GM13976 (cell line): ENCODE measurements at regions not wholly inside any gene's neighbourhood (a gene's known extent, or its start where the extent isn't known, plus 50 kb on each side); places are given as distances from the start of the nearest gene placed in this dataset.

Experiments
- DNase-seq: peaks from one replicate; pipeline ENCODE4 v3.0.0; 2012; ENCODE audit warnings: low spot score
- CTCF ChIP-seq: IDR thresholded peaks from 2 replicates; pipeline ENCODE4 v1.5.1; 2012; ENCODE audit warnings: borderline replicate concordance, mild to moderate bottlenecking; ENCODE audit not compliant: insufficient read depth; ENCODE audit errors: extremely low read depth, missing control alignments, control extremely low read depth
- in situ Hi-C: fragments of 300-500 bp; cut with MboI; formaldehyde crosslinking; loops from one replicate; pipeline ENCODE4 v1.12.0; 2022; ENCODE audit warnings: low sequenced_read_pairs, mixed read lengths, inconsistent platforms; ENCODE audit not compliant: unreplicated experiment

GRCh38 chr14:89540830-89541470 is 123.9 kb upstream of the FOXN3 start:
- in situ Hi-C loops: no loop called here

GRCh38 chr14:89540009-89540829 is 123.2 kb upstream of the FOXN3 start:
- no peak for TF ChIP-seq CTCF
- in situ Hi-C loops: no loop called here
- DNase-seq: no peak

More at GRCh38 chr14:89540830-89541470, 123.9 kb upstream of the FOXN3 start:
- no peak for DNase-seq
- TF ChIP-seq CTCF: no peak

- no peak for TF ChIP-seq CTCF
- DNase-seq: no peak
- in situ Hi-C loops: no loop called here
These were observed 120.9 kb upstream of the FOXN3 start for GRCh38 chr14:89537911-89538310.

GRCh38 chr14:89534902-89535685 is 118.1 kb upstream of the FOXN3 start:
- no peak for DNase-seq
- in situ Hi-C loops: no loop called here
- TF ChIP-seq CTCF: no peak

GRCh38 chr14:89533766-89534165 is 116.7 kb upstream of the FOXN3 start:
- no peak for TF ChIP-seq CTCF
- in situ Hi-C loops: no loop called here
- DNase-seq: no peak

GRCh38 chr14:89533136-89533535 is 116.1 kb upstream of the FOXN3 start:
- no peak for DNase-seq
- TF ChIP-seq CTCF: no peak
- in situ Hi-C loops: no loop called here
